ENCODE measurements at regions not wholly inside any gene's neighbourhood (a gene's known extent, or its start where the extent isn't known, plus 50 kb on each side); places are given as distances from the start of the nearest gene placed in this dataset.

GRCh38 chr11:88041679-88042078 lies 133.6 kb downstream of the RAB38 start:
- H3K9me2 ChIP-seq (ENCODE audit: insufficient read depth), result no peaks in the 10 kb centered on the region
- no peak overlapping the region for H3K27ac Mint-ChIP-seq
- TF ChIP-seq JUNB (IDR thresholded peaks at IDR 0.05; ENCODE audit: unreplicated experiment), result no peak
- no peak overlapping the region for H3K4me3 ChIP-seq
- no peaks in the 10 kb centered on the region for H4K20me1 ChIP-seq (replicated peaks; ENCODE audit: insufficient read depth)
- H3F3A ChIP-seq (replicated peaks; ENCODE audit: low read depth), result no peaks in the 10 kb centered on the region
- DNase-seq (ENCODE audit: low spot score) (peak; percentile 15), ATAC-seq (peak; percentile 50; the same call in 2 of the 3 replicates)
- H3K36me3 ChIP-seq (ENCODE audit: insufficient read depth), result no peaks in the 10 kb centered on the region
- peaks cover 20% of the 10 kb centered on the region for H3K4me1 ChIP-seq (ENCODE audit: insufficient read depth)
- peaks cover 13% of the 10 kb centered on the region for H3K36me3 Mint-ChIP-seq (ENCODE audit: low read depth)
- no peak overlapping the region for H3K27ac ChIP-seq (ENCODE audit: low read depth)
- H3K27me3 ChIP-seq (ENCODE audit: insufficient read depth), result no peaks in the 10 kb centered on the region
- no peak overlapping the region for H2AFZ ChIP-seq
- peaks cover 12% of the 10 kb centered on the region for H3K9me3 Mint-ChIP-seq
- H3K79me2 ChIP-seq (replicated peaks; ENCODE audit: insufficient read depth), result no peaks in the 10 kb centered on the region
- H3K27me3 Mint-ChIP-seq (ENCODE audit: insufficient read depth, low read depth, poor library complexity), result peaks cover 6% of the 10 kb centered on the region
- no peak overlapping the region for H3K4me3 Mint-ChIP-seq
- no peak overlapping the region for H3K4me2 ChIP-seq
- H3K4me1 Mint-ChIP-seq, result peaks cover 31% of the 10 kb centered on the region

- Histone ChIP-seq H3K4me2 (no peak overlapping the region), H3K4me1 (ENCODE audit: insufficient read depth) (peaks cover 20% of the 10 kb centered on the region), H3K27ac (ENCODE audit: low read depth) (no peak overlapping the region), H3K4me3 (no peak overlapping the region), H2AFZ (no peak overlapping the region), H4K20me1 (replicated peaks; ENCODE audit: insufficient read depth) (no peaks in the 10 kb centered on the region), H3K79me2 (replicated peaks; ENCODE audit: insufficient read depth) (no peaks in the 10 kb centered on the region), H3K36me3 (ENCODE audit: insufficient read depth) (no peaks in the 10 kb centered on the region), H3K9me2 (ENCODE audit: insufficient read depth) (no peaks in the 10 kb centered on the region), H3K27me3 (ENCODE audit: insufficient read depth) (no peaks in the 10 kb centered on the region), H3F3A (replicated peaks; ENCODE audit: low read depth) (no peaks in the 10 kb centered on the region)
- ATAC-seq (no peak; the same call in 2 of the 3 replicates), DNase-seq (ENCODE audit: low spot score) (no peak)
- Mint-ChIP-seq H3K36me3 (ENCODE audit: low read depth) (peaks cover 13% of the 10 kb centered on the region), H3K9me3 (peaks cover 12% of the 10 kb centered on the region), H3K4me3 (no peak overlapping the region), H3K27ac (no peak overlapping the region), H3K4me1 (peaks cover 31% of the 10 kb centered on the region), H3K27me3 (ENCODE audit: insufficient read depth, low read depth, poor library complexity) (peaks cover 6% of the 10 kb centered on the region)
- TF ChIP-seq EZH2 (IDR thresholded peaks at IDR 0.05; ENCODE audit: low read depth, unreplicated experiment) (no peak), CREB1 (CRISPR knock-in tag; IDR thresholded peaks at IDR 0.05; ENCODE audit: low read depth) (no peak), ZNF462 (CRISPR knock-in tag; IDR thresholded peaks at IDR 0.05) (no peak), NANOG (IDR thresholded peaks at IDR 0.05; ENCODE audit: borderline replicate concordance) (no peak), STAT1 (IDR thresholded peaks at IDR 0.05; ENCODE audit: unreplicated experiment) (no peak), ZNF331 (CRISPR knock-in tag; IDR thresholded peaks at IDR 0.05; ENCODE audit: low read depth) (no peak), ZNF114 (CRISPR knock-in tag; IDR thresholded peaks at IDR 0.05) (no peak), POLR2AphosphoS5 (IDR thresholded peaks at IDR 0.05; ENCODE audit: low read depth) (no peak), EZH2phosphoT487 (IDR thresholded peaks at IDR 0.05; ENCODE audit: unreplicated experiment) (no peak), JUNB (IDR thresholded peaks at IDR 0.05; ENCODE audit: unreplicated experiment) (no peak), ETS1 (IDR thresholded peaks at IDR 0.05) (no peak)
- TF ChIP-seq, protein P1, sequence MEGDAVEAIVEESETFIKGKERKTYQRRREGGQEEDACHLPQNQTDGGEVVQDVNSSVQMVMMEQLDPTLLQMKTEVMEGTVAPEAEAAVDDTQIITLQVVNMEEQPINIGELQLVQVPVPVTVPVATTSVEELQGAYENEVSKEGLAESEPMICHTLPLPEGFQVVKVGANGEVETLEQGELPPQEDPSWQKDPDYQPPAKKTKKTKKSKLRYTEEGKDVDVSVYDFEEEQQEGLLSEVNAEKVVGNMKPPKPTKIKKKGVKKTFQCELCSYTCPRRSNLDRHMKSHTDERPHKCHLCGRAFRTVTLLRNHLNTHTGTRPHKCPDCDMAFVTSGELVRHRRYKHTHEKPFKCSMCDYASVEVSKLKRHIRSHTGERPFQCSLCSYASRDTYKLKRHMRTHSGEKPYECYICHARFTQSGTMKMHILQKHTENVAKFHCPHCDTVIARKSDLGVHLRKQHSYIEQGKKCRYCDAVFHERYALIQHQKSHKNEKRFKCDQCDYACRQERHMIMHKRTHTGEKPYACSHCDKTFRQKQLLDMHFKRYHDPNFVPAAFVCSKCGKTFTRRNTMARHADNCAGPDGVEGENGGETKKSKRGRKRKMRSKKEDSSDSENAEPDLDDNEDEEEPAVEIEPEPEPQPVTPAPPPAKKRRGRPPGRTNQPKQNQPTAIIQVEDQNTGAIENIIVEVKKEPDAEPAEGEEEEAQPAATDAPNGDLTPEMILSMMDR (conservative IDR thresholded peaks at IDR 0.05; ENCODE audit: low read depth in 2 of 2), result no peak
Measured at GRCh38 chr11:88040148-88040496, 135.1 kb downstream of the RAB38 start.

Measured in GM23338 (cell line).